ENCODE measurements at regions not wholly inside any gene's neighbourhood (a gene's known extent, or its start where the extent isn't known, plus 50 kb on each side); places are given as distances from the start of the nearest gene placed in this dataset.

DNA sequence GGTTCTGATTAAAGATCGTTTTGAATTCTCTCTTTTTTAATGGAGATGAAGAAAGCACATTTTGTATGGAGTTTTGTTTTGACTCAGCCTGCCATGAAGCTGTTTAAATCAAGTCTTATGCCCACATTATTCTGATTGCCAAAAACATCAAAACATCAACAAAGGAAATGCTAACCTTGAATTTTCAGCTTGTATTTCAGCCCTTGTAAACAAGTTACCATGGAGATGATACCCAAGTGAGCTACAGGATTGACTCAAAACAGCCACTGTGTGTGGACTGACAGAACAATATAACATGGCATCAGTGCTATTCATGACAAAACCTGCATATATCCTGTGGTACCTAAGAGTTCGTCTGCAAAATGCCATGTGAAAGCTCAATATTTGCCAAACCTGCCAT lies 1581.0 kb downstream of the MAT2B start:
- FAIRE-seq (no peak), DNase-seq (ENCODE audit: low read depth) (no peak)
- H3K4me3 ChIP-seq (ENCODE audit: low read depth, low read length) = no peak overlapping the region
- TF ChIP-seq, protein P1, sequence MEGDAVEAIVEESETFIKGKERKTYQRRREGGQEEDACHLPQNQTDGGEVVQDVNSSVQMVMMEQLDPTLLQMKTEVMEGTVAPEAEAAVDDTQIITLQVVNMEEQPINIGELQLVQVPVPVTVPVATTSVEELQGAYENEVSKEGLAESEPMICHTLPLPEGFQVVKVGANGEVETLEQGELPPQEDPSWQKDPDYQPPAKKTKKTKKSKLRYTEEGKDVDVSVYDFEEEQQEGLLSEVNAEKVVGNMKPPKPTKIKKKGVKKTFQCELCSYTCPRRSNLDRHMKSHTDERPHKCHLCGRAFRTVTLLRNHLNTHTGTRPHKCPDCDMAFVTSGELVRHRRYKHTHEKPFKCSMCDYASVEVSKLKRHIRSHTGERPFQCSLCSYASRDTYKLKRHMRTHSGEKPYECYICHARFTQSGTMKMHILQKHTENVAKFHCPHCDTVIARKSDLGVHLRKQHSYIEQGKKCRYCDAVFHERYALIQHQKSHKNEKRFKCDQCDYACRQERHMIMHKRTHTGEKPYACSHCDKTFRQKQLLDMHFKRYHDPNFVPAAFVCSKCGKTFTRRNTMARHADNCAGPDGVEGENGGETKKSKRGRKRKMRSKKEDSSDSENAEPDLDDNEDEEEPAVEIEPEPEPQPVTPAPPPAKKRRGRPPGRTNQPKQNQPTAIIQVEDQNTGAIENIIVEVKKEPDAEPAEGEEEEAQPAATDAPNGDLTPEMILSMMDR (IDR thresholded peaks at IDR 0.05; ENCODE audit: insufficient read depth, low read length, severe bottlenecking) = no peak
- no peaks in the 10 kb centered on the region for H3K36me3 ChIP-seq (ENCODE audit: control insufficient read depth, insufficient read depth, low read length)
- H3K27me3 ChIP-seq (ENCODE audit: control insufficient read depth, insufficient read depth, low read length) = no peaks in the 10 kb centered on the region

DNA sequence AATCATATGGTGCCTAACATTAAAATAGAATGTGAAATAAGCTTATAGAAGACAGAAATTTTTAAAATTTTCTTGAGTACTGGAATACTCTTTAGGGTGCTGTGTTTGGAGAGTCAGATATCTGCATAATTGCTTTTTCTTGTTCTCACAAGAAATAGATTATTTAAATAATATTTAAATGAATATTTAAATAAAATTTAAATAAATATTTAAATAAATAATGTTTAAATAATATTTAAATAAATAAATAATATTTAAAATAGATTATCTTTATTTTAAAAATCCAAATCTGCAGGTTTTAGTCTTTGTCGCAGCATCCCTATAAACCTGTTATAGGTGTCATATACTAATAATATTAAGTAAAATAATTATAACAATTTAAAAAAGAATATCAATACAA lies 1589.4 kb downstream of the MAT2B start:
- FAIRE-seq (no peak), DNase-seq (ENCODE audit: low read depth) (no peak)
- no peak overlapping the region for H3K4me3 ChIP-seq (ENCODE audit: low read depth, low read length)
- no peaks in the 10 kb centered on the region for H3K36me3 ChIP-seq (ENCODE audit: control insufficient read depth, insufficient read depth, low read length)
- no peaks in the 10 kb centered on the region for H3K27me3 ChIP-seq (ENCODE audit: control insufficient read depth, insufficient read depth, low read length)
- TF ChIP-seq, protein P1 (IDR thresholded peaks at IDR 0.05; ENCODE audit: insufficient read depth, low read length, severe bottlenecking) = no peak

DNA sequence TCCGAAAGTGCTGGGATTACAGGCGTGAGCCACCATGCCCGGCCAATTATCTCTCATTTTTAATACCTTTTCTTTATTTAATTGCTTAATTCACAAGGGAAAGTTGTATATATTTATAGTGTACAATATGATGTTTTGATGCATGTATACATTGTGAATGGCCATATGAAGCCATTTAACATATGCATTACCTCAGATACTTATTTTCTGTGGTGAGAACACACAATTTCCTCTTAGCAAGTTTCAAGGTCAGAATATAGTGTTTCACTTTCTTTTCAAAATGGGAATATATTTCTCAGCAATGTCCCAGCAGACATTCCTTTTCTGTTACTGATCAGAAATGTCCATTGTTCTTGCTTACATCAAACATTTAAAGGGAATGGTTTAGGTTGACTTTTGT lies 1596.3 kb downstream of the MAT2B start:
- H3K27me3 ChIP-seq (ENCODE audit: control insufficient read depth, insufficient read depth, low read length) = no peaks in the 10 kb centered on the region
- no peak for FAIRE-seq
- DNase-seq (ENCODE audit: low read depth) = no peak
- TF ChIP-seq, protein P1 (IDR thresholded peaks at IDR 0.05; ENCODE audit: insufficient read depth, low read length, severe bottlenecking) = no peak
- no peaks in the 10 kb centered on the region for H3K36me3 ChIP-seq (ENCODE audit: control insufficient read depth, insufficient read depth, low read length)
- no peak overlapping the region for H3K4me3 ChIP-seq (ENCODE audit: low read depth, low read length)

DNA sequence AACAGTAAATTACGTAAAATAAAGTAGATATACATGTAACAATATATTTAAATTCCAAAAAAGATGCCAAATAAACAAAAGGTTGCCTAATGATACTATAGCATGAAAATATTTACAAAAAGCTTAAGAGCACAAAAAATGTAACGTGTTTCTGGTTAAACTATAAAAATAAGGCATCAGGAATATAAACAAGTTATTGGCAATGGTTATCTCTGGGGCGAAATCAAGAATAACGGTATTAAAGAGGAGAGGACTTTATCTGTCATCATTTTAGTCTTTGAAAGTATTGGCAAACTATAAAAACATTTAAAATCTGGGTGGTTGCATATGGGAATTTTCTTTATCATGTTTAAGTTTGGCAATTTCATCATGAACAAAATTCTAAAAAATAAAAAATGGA lies 1599.2 kb downstream of the MAT2B start:
- no peaks in the 10 kb centered on the region for H3K27me3 ChIP-seq (ENCODE audit: control insufficient read depth, insufficient read depth, low read length)
- no peak overlapping the region for H3K4me3 ChIP-seq (ENCODE audit: low read depth, low read length)
- TF ChIP-seq, protein P1 (IDR thresholded peaks at IDR 0.05; ENCODE audit: insufficient read depth, low read length, severe bottlenecking) = no peak
- no peak for DNase-seq (ENCODE audit: low read depth)
- FAIRE-seq = no peak
- no peaks in the 10 kb centered on the region for H3K36me3 ChIP-seq (ENCODE audit: control insufficient read depth, insufficient read depth, low read length)

DNA sequence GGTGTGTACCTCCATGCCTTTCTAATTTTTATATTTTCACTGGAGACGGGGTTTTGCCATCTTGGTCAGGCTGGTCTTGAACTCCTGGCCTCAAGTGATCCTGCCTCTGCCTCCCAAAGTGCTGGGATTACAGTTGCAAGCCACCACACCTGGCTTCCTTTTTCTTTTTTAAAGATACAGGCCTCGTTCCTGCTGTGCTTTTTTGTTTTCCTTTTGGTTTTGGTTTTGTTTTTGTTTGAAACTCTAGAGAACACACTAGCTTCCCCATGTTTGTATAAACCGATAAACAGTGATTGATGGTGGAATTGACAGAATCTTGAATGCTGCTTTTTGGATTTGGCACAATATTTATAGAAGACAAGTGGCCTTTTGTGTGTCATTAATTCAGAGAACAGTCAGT lies 1603.4 kb downstream of the MAT2B start:
- DNase-seq (ENCODE audit: low read depth) (no peak), FAIRE-seq (no peak)
- Histone ChIP-seq H3K27me3 (ENCODE audit: control insufficient read depth, insufficient read depth, low read length) (no peaks in the 10 kb centered on the region), H3K36me3 (ENCODE audit: control insufficient read depth, insufficient read depth, low read length) (no peaks in the 10 kb centered on the region), H3K4me3 (ENCODE audit: low read depth, low read length) (no peak overlapping the region)
- TF ChIP-seq, protein P1 (IDR thresholded peaks at IDR 0.05; ENCODE audit: insufficient read depth, low read length, severe bottlenecking) = no peak

DNA sequence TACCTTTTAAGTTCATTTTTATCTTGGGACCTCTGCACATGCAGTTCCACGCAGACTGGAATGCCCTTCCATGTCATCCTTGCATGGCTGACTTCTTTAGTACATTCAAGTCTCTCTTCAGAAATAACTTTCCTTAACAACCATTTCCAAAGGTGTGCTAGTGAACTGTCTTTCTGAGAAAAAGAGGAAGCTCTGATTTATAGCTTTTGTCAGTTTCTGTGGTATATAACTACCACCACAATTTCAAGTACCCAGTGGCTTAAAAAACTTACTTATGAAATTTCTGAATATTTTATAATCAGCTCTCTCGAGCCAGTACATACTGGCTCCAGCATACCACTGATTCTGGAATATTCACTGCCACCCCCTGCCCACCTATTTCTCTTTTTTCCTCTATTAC lies 1613.8 kb downstream of the MAT2B start:
- no peak for FAIRE-seq
- Histone ChIP-seq H3K4me3 (ENCODE audit: low read depth, low read length) (no peak overlapping the region), H3K27me3 (ENCODE audit: control insufficient read depth, insufficient read depth, low read length) (no peaks in the 10 kb centered on the region), H3K36me3 (ENCODE audit: control insufficient read depth, insufficient read depth, low read length) (no peaks in the 10 kb centered on the region)
- TF ChIP-seq, protein P1 (IDR thresholded peaks at IDR 0.05; ENCODE audit: insufficient read depth, low read length, severe bottlenecking) = no peak
- no peak for DNase-seq (ENCODE audit: low read depth)

Measured in bronchial epithelial cell (primary cell).